ENCODE measurements at regions not wholly inside any gene's neighbourhood (a gene's known extent, or its start where the extent isn't known, plus 50 kb on each side); places are given as distances from the start of the nearest gene placed in this dataset.

DNA sequence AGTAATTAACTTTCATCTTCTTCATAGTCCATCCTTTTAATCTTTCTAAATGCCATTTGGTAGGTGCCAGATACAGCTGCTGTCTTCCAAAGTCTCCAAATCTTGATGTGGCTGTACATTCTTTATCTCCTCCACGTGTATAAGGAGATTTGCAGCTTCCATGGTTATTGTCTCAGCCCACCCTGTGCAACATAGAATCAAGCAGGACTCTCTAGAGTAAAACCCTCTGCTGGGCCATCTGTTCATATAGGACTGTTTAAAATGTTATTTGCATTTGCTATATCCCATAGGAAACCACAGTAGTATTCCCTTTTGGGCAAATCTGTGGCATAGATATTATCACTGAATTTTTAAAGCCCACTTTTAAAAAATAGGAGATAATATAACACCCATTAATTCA is 527.2 kb upstream of the EPHA5 start:
- TF ChIP-seq ZNF274 (IDR thresholded peaks at IDR 0.05; ENCODE audit: low read depth, low read length) (no peak), YY1 (IDR thresholded peaks at IDR 0.05; ENCODE audit: insufficient read depth, insufficient read length) (no peak), SUZ12 (IDR thresholded peaks at IDR 0.05; ENCODE audit: extremely low read depth, insufficient read depth, insufficient read length) (no peak)

Data from NT2/D1 (cell line).